HCT116 (cell line): ENCODE measurements at regions not wholly inside any gene's neighbourhood (a gene's known extent, or its start where the extent isn't known, plus 50 kb on each side); places are given as distances from the start of the nearest gene placed in this dataset.

Experiments used
- ATAC-seq: fragments of 200-7000 bp; cut with Tn5 transposase; 2 replicates; pipeline ENCODE4 v1.9.1; 2020; ENCODE audit warnings: mild to moderate bottlenecking, moderate library complexity
- BruUV-seq: library from RNA; stranded (reverse); fragments of 400-500 nt; replicated peaks from 2 replicates; lab custom pipeline; 2021; lab: Mats Ljungman, UMichigan
- CTCF ChIA-PET: fragments of 300-600 bp; sonication (Branson Sonifier 250); formaldehyde crosslinking; loops from one replicate; lab custom pipeline; 2021; ENCODE audit warnings: antibody characterized with exemption; lab: Charles Lee
- POLR2A ChIA-PET: fragments of 300-600, 350-600 bp; sonication (Branson Sonifier 250); formaldehyde crosslinking; loops from one replicate; lab custom pipeline; 2021; ENCODE audit warnings: antibody characterized with exemption; lab: Charles Lee
- RAD21 ChIA-PET, 2 experiments: fragments of 300-600 bp; sonication (Branson Sonifier 250); formaldehyde crosslinking; loops; one replicate each; lab custom pipeline; 2023; ENCODE audit warnings: low total read pairs in 2 of 2; ENCODE audit not compliant: uncharacterized antibody in 2 of 2, unreplicated experiment in 2 of 2, low non-redundant PET in 1 of 2; lab: Charles Lee
- DNase-seq: peaks from one replicate; pipeline ENCODE4 v3.0.0-alpha.2; 2010; ENCODE audit warnings: low read depth, low spot score
- H2AFZ ChIP-seq: fragments of 200-600 bp; shearing (Covaris generic), sonication (generic); 2 replicates; pipeline ENCODE4 v1.6.1; 2017; ENCODE audit warnings: low read depth, mixed run types, mixed read lengths, antibody characterized with exemption, low read length; ENCODE audit not compliant: poor library complexity, severe bottlenecking
- H3K27ac ChIP-seq: 2 replicates; pipeline ENCODE4 v1.5.1; 2012; ENCODE audit warnings: low read depth, low read length
- H3K27me3 ChIP-seq: fragments of 200-600 bp; sonication (generic); 2 replicates; pipeline ENCODE4 v1.6.1; 2016; ENCODE audit warnings: mixed run types, low read length, mixed read lengths; ENCODE audit not compliant: insufficient read depth
- H3K36me3 ChIP-seq, 2 experiments: fragments of 200-500 bp in 1 of 2; fragments of 200-600 bp in 1 of 2; sonication (Bioruptor generic) in 1 of 2; sonication (generic) in 1 of 2; 2 replicates each; pipeline versions ENCODE4 v1.5.1 to v1.6.1; 2014 to 2016; ENCODE audit warnings: low read length in 2 of 2, inconsistent platforms in 1 of 2, mixed read lengths in 1 of 2, mixed run types in 1 of 2; ENCODE audit not compliant: insufficient read depth in 2 of 2, control insufficient read depth in 1 of 2
- H3K4me1 ChIP-seq, 2 experiments: fragments of 200-600 bp in 1 of 2; sonication (generic) in 1 of 2; 2 replicates each; pipeline versions ENCODE4 v1.5.1 to v1.6.1; 2012 to 2017; ENCODE audit warnings: low read length in 2 of 2, inconsistent platforms in 1 of 2, mild to moderate bottlenecking in 1 of 2, mixed read lengths in 1 of 2, mixed run types in 1 of 2, moderate library complexity in 1 of 2; ENCODE audit not compliant: insufficient read depth in 2 of 2, control insufficient read depth in 1 of 2
- H3K4me2 ChIP-seq: fragments of 200-600 bp; sonication (generic); 2 replicates; pipeline ENCODE4 v1.6.1; 2017; ENCODE audit warnings: mixed run types, low read length, mixed read lengths
- H3K4me3 ChIP-seq, 2 experiments: fragments of 200-600 bp in 1 of 2; sonication (generic) in 1 of 2; replicated peaks in 1 of 2; 2 replicates each; pipeline ENCODE4 v1.5.1; 2011 to 2016; ENCODE audit warnings: low read length in 2 of 2, control low read depth in 1 of 2, low read depth in 1 of 2, mild to moderate bottlenecking in 1 of 2, mixed read lengths in 1 of 2, mixed run types in 1 of 2
- H3K79me2 ChIP-seq: fragments of 200-600 bp; sonication (generic); 2 replicates; pipeline ENCODE4 v1.6.1; 2017; ENCODE audit warnings: mild to moderate bottlenecking, mixed run types, low read length, moderate library complexity, mixed read lengths; ENCODE audit not compliant: insufficient read depth
- H3K9ac ChIP-seq: fragments of 200-600 bp; sonication (generic); 2 replicates; pipeline ENCODE4 v1.6.1; 2016; ENCODE audit warnings: low read length, mixed read lengths
- H3K9me2 ChIP-seq: fragments of 200-600 bp; sonication (generic), shearing (Covaris generic); 2 replicates; pipeline ENCODE4 v1.6.1; 2017; ENCODE audit warnings: mixed run types, mild to moderate bottlenecking, moderate library complexity; ENCODE audit not compliant: insufficient read depth
- H3K9me3 ChIP-seq, 2 experiments: fragments of 200-500 bp in 1 of 2; fragments of 200-600 bp in 1 of 2; sonication (Bioruptor generic) in 1 of 2; sonication (generic) in 1 of 2; 2 replicates each; pipeline ENCODE4 v1.6.1; 2014 to 2017; ENCODE audit warnings: low read length in 2 of 2, mixed read lengths in 2 of 2, inconsistent platforms in 1 of 2, low read depth in 1 of 2, mild to moderate bottlenecking in 1 of 2, mixed run types in 1 of 2, moderate library complexity in 1 of 2; ENCODE audit not compliant: control insufficient read depth in 1 of 2, insufficient read depth in 1 of 2
- H4K20me1 ChIP-seq: fragments of 200-600 bp; sonication (generic), shearing (Covaris generic); 2 replicates; pipeline ENCODE4 v1.6.1; 2017; ENCODE audit warnings: mixed run types, mild to moderate bottlenecking, moderate library complexity; ENCODE audit not compliant: insufficient read depth
- CBX3 ChIP-seq: IDR thresholded peaks from 2 replicates; pipeline ENCODE4 v1.6.1; 2012; ENCODE audit warnings: low read depth
- CEBPB ChIP-seq: IDR thresholded peaks from 2 replicates; pipeline ENCODE4 v1.6.1; 2012; ENCODE audit warnings: low read depth
- ELF1 ChIP-seq: IDR thresholded peaks from 2 replicates; pipeline ENCODE4 v1.6.1; 2012; ENCODE audit warnings: low read depth, borderline replicate concordance
- RAD21 ChIP-seq: IDR thresholded peaks from 2 replicates; pipeline ENCODE4 v1.6.1; 2012; ENCODE audit warnings: low read depth, mild to moderate bottlenecking
- ZBTB33 ChIP-seq: IDR thresholded peaks from 2 replicates; pipeline ENCODE4 v1.6.1; 2011; ENCODE audit warnings: mild to moderate bottlenecking, low read length, moderate library complexity; ENCODE audit not compliant: insufficient replicate concordance; ENCODE audit errors: extremely low read depth
- intact Hi-C: fragments of 100-400 bp; cut with micrococcal nuclease; formaldehyde crosslinking; loops from 2 replicates; pipeline ENCODE4 v1.10.0; 2022
- TF ChIP-seq, protein P1 (sequence below), 3 experiments: fragments of 200-600 bp in 1 of 3; sonication (generic) in 1 of 3; IDR thresholded peaks in 2 of 3; conservative IDR thresholded peaks in 1 of 3; 2 replicates each; pipeline ENCODE4 v1.5.1; 2012 to 2017; ENCODE audit warnings: low read depth in 2 of 3, low read length in 2 of 3, antibody characterized with exemption in 1 of 3, borderline replicate concordance in 1 of 3, control low read depth in 1 of 3, mild to moderate bottlenecking in 1 of 3, mixed read lengths in 1 of 3, mixed run types in 1 of 3, moderate library complexity in 1 of 3; ENCODE audit not compliant: insufficient read depth in 1 of 3

DNA sequence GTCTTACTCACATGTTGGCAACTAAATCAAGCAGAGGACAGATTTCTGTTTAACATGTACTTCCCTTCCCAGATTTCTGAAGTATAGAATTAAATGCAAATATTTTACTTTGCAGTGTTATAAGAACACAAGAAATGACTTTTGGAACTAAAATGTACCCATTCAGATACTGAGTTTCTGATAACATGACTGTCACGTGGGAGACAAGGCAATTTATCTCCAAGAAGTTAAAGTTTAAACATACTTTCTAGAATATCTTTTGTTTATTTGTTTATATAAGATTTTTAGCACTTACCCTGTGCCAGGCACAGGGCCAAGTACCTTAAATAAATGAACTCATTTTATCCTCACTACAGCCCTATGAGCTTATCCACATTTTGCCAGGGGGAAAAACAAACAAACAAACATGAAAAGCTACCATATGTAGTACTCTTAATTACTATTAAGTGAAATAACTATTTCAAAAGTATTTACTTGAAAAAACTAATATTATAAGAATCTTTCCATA lies 807.1 kb upstream of the KCND2 start:
- no peaks in the 10 kb centered on the region for H4K20me1 ChIP-seq
- H3K27ac ChIP-seq: no peak overlapping the region
- H3K9ac ChIP-seq: no peak overlapping the region
- no peaks in the 10 kb centered on the region for H3K27me3 ChIP-seq
- no peaks in the 10 kb centered on the region for H3K36me3 ChIP-seq
- ATAC-seq (no peak), DNase-seq (no peak)
- no peak overlapping the region for H3K4me2 ChIP-seq
- no peaks in the 10 kb centered on the region for H3K79me2 ChIP-seq
- POLR2A ChIA-PET: no interaction called here
- RAD21 ChIA-PET: no interaction called here
- no TSS peak for BruUV-seq
- intact Hi-C loops: no loop called here
- H3K9me2 ChIP-seq: no peaks in the 10 kb centered on the region
- CTCF ChIA-PET: no interaction called here
- H3K4me1 ChIP-seq: no peaks in the 10 kb centered on the region
- no peak overlapping the region for H3K4me3 ChIP-seq
- no peaks in the 10 kb centered on the region for H3K9me3 ChIP-seq
- no peak for TF ChIP-seq CBX3
- TF ChIP-seq, protein P1, sequence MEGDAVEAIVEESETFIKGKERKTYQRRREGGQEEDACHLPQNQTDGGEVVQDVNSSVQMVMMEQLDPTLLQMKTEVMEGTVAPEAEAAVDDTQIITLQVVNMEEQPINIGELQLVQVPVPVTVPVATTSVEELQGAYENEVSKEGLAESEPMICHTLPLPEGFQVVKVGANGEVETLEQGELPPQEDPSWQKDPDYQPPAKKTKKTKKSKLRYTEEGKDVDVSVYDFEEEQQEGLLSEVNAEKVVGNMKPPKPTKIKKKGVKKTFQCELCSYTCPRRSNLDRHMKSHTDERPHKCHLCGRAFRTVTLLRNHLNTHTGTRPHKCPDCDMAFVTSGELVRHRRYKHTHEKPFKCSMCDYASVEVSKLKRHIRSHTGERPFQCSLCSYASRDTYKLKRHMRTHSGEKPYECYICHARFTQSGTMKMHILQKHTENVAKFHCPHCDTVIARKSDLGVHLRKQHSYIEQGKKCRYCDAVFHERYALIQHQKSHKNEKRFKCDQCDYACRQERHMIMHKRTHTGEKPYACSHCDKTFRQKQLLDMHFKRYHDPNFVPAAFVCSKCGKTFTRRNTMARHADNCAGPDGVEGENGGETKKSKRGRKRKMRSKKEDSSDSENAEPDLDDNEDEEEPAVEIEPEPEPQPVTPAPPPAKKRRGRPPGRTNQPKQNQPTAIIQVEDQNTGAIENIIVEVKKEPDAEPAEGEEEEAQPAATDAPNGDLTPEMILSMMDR (IDR thresholded peaks at IDR 0.05 in 2 of 3, conservative IDR thresholded peaks at IDR 0.05 in 1 of 3; ENCODE audit: borderline replicate concordance in 1 of 3, insufficient read depth in 1 of 3, low read depth in 2 of 3, low read length in 2 of 3): no peak
- no peak for TF ChIP-seq ZBTB33
- TF ChIP-seq ELF1: no peak
- no peak for TF ChIP-seq RAD21
- no peak for TF ChIP-seq CEBPB
- H2AFZ ChIP-seq: no peak overlapping the region
